ENCODE measurements at regions not wholly inside any gene's neighbourhood (a gene's known extent, or its start where the extent isn't known, plus 50 kb on each side); places are given as distances from the start of the nearest gene placed in this dataset.

DNA sequence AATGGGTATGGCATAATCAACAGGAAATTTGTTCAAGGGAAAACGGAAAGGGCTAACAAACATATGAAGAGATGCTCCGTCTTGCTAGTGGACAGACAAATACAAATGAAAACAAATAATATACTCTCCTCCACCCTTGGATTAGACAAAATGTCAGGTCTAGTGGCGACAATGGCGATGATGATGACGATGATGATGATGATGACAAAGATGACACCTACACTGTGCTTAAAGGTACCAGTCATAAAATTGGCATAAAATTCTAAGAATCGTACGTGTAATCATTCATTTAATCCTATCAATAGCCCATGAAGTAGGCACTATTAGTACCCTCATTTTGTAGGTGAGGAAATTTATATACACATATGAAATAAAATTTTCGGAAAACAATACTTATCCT lies 174.6 kb downstream of the PMP22 start:
- Histone ChIP-seq H3K4me3 (ENCODE audit: low read depth, low read length) (no peak overlapping the region), H3K9me3 (no peaks in the 10 kb centered on the region), H3K4me1 (no peaks in the 10 kb centered on the region), H3K36me3 (ENCODE audit: control insufficient read depth, insufficient read depth, low read length) (no peaks in the 10 kb centered on the region), H3K27me3 (replicated peaks; ENCODE audit: control insufficient read depth, insufficient read depth, low read length) (no peaks in the 10 kb centered on the region)
- ChIA-PET CTCF (no interaction called here), POLR2A (no interaction called here)
- intact Hi-C loops (cut with micrococcal nuclease; ENCODE audit: unreplicated experiment) = no loop called here
- BruUV-seq (replicated peaks) = no TSS peak
- H3K4me3 Mint-ChIP-seq (ENCODE audit: unreplicated experiment) = no peak overlapping the region
- H3K4me1 Mint-ChIP-seq (ENCODE audit: low read depth, unreplicated experiment) = no peaks in the 10 kb centered on the region
- TF ChIP-seq CTCF (IDR thresholded peaks at IDR 0.05; ENCODE audit: insufficient read depth in 1 of 2, low read depth in 1 of 2, low read length in 1 of 2, severe bottlenecking in 1 of 2, unreplicated experiment in 1 of 2) = no peak
- H3K36me3 Mint-ChIP-seq (ENCODE audit: insufficient read depth, unreplicated experiment) = no peaks in the 10 kb centered on the region
- H3K9me3 Mint-ChIP-seq (ENCODE audit: unreplicated experiment) = no peaks in the 10 kb centered on the region
- no peak overlapping the region for H3K27ac Mint-ChIP-seq (ENCODE audit: unreplicated experiment)
- no peak for DNase-seq
- H3K27me3 Mint-ChIP-seq (ENCODE audit: insufficient read depth, unreplicated experiment) = peaks cover 2% of the 10 kb centered on the region

GRCh38 chr17:15087946-15088345 lies 177.2 kb downstream of the PMP22 start:
- no peaks in the 10 kb centered on the region for H3K9me3 Mint-ChIP-seq (ENCODE audit: unreplicated experiment)
- Histone ChIP-seq H3K9me3 (no peaks in the 10 kb centered on the region), H3K4me3 (ENCODE audit: low read depth, low read length) (no peak overlapping the region), H3K4me1 (no peaks in the 10 kb centered on the region), H3K27me3 (replicated peaks; ENCODE audit: control insufficient read depth, insufficient read depth, low read length) (no peaks in the 10 kb centered on the region), H3K36me3 (ENCODE audit: control insufficient read depth, insufficient read depth, low read length) (no peaks in the 10 kb centered on the region)
- H3K27me3 Mint-ChIP-seq (ENCODE audit: insufficient read depth, unreplicated experiment) = peaks cover 2% of the 10 kb centered on the region
- DNase-seq = no peak
- no peak overlapping the region for H3K4me3 Mint-ChIP-seq (ENCODE audit: unreplicated experiment)
- ChIA-PET CTCF (no interaction called here), POLR2A (no interaction called here)
- H3K36me3 Mint-ChIP-seq (ENCODE audit: insufficient read depth, unreplicated experiment) = no peaks in the 10 kb centered on the region
- H3K4me1 Mint-ChIP-seq (ENCODE audit: low read depth, unreplicated experiment) = no peaks in the 10 kb centered on the region
- TF ChIP-seq CTCF (IDR thresholded peaks at IDR 0.05; ENCODE audit: insufficient read depth in 1 of 2, low read depth in 1 of 2, low read length in 1 of 2, severe bottlenecking in 1 of 2, unreplicated experiment in 1 of 2) = no peak
- BruUV-seq (replicated peaks) = no TSS peak
- no peak overlapping the region for H3K27ac Mint-ChIP-seq (ENCODE audit: unreplicated experiment)
- intact Hi-C loops (cut with micrococcal nuclease; ENCODE audit: unreplicated experiment) = no loop called here

DNA sequence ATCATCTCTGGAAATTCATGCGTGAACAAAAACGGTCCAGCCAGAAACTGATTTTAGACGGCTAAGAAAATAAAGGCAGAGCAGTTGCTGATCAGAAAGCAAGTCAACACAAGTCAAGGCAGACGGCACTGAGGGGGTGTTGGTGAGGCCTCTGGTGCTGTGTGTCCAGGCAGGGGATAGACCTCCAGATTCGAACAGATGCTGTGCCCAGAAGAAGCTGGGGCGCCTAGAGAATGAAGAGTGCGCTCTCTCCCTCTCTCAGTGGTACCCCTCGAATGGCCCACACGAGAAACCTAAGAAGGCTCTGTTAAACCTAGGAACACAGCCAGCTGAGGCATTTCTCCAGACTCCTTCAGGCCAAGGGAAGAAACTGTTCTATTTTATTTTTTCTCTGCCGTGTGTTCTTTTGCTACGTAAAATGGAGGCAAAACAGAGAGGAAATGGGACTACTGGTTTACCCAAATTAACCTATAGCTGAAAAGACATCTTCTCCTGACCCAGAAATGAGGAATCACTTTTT lies 178.3 kb downstream of the PMP22 start:
- no peak for DNase-seq
- no peak overlapping the region for H3K4me3 Mint-ChIP-seq (ENCODE audit: unreplicated experiment)
- Histone ChIP-seq H3K9me3 (no peaks in the 10 kb centered on the region), H3K27me3 (replicated peaks; ENCODE audit: control insufficient read depth, insufficient read depth, low read length) (no peaks in the 10 kb centered on the region), H3K4me3 (ENCODE audit: low read depth, low read length) (no peak overlapping the region), H3K4me1 (no peaks in the 10 kb centered on the region), H3K36me3 (ENCODE audit: control insufficient read depth, insufficient read depth, low read length) (no peaks in the 10 kb centered on the region)
- ChIA-PET POLR2A (no interaction called here), CTCF (no interaction called here)
- H3K4me1 Mint-ChIP-seq (ENCODE audit: low read depth, unreplicated experiment) = no peaks in the 10 kb centered on the region
- intact Hi-C loops (cut with micrococcal nuclease; ENCODE audit: unreplicated experiment) = no loop called here
- no peak for TF ChIP-seq CTCF (IDR thresholded peaks at IDR 0.05; ENCODE audit: insufficient read depth in 1 of 2, low read depth in 1 of 2, low read length in 1 of 2, severe bottlenecking in 1 of 2, unreplicated experiment in 1 of 2)
- no peaks in the 10 kb centered on the region for H3K9me3 Mint-ChIP-seq (ENCODE audit: unreplicated experiment)
- H3K27ac Mint-ChIP-seq (ENCODE audit: unreplicated experiment) = no peak overlapping the region
- H3K27me3 Mint-ChIP-seq (ENCODE audit: insufficient read depth, unreplicated experiment) = peaks cover 7% of the 10 kb centered on the region
- no TSS peak for BruUV-seq (replicated peaks)
- H3K36me3 Mint-ChIP-seq (ENCODE audit: insufficient read depth, unreplicated experiment) = no peaks in the 10 kb centered on the region

All from Caco-2 (cell line).